SKM-1 treated with dmso at 0.1 percent for 144 hours (cell line): ENCODE measurements at regions not wholly inside any gene's neighbourhood (a gene's known extent, or its start where the extent isn't known, plus 50 kb on each side); places are given as distances from the start of the nearest gene placed in this dataset.

ENCODE experiments used
- DNase-seq: peaks from one replicate; lab custom pipeline; 2025; ENCODE audit not compliant: unreplicated experiment; lab: John Stamatoyannopoulos, UW

DNA sequence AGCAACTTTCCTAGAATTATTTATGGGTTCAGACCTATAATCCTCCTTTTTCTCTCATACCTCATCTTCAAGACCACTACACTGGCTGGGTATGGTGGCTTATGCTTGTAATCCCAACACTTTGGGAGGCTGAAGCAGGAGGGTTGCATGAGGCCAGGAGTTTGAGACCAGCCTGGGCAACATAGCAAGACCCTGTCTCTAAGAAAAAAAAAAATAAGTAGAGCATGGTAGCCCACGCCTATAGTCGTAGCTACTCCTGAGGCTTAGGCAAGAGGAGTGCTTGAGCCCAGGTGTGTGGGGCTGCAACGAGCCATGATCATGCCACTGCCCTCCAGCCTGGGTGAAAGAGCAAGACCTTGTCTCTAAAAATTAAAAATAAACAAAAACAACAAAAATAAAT is 832.4 kb downstream of the PCDH18 start:
- DNase-seq, result no peak

DNA sequence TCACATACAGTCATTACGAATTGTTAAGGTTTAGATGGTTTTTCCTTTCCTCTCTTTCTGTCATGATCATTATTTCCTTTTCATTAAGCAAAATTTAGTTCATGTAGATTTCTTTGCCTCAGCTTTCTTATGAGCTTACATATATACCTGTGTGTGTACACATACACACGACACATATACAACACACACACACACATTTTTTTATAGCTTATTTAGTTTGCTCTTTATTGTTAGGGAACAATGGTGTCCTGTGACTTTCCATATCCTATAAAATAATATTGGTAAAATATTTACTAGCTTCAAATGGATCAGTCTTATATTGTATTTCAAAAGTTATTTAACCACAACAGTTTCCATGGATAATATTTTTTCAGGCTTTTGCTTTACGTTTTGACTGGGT is 840.7 kb downstream of the PCDH18 start:
- DNase-seq, result no peak

DNA sequence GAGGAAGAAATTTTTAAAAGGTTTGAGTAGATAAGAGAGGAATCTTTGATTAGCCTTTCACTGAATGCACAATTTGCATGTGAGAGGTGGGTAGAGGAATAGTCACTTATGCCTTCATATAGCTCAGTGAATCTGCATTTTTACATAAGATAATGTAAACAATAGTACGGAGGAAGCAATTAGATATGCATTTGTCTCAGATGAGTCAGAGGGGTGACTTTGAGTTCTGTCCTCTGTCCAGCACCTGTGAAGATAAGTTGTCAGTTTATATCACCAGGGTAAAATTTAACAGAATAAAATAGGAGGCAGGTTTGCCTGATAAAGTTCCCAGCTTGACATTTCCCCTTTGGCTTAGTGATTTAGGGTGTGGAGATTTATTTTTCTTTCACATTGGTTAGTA is 841.9 kb downstream of the PCDH18 start:
- DNase-seq, result no peak

DNA sequence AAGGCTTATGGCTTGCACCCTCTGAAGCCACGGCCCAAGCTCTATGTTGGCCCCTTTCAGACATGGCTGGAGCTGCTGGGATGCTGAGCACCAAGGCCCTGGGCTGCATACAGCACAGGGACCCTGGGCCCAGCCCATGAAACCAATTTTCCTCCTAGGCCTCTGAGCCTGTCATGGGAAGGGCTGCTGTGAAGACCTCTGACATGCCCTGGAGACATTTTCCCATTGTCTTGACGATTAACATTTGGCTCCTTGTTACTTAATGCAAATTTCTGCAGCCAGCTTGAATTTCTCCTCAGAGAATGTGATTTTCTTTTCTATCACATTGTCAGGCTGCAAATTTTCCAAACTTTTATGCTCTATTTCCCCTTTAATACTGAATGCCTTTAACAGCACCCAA is 844.7 kb downstream of the PCDH18 start:
- no peak for DNase-seq

DNA sequence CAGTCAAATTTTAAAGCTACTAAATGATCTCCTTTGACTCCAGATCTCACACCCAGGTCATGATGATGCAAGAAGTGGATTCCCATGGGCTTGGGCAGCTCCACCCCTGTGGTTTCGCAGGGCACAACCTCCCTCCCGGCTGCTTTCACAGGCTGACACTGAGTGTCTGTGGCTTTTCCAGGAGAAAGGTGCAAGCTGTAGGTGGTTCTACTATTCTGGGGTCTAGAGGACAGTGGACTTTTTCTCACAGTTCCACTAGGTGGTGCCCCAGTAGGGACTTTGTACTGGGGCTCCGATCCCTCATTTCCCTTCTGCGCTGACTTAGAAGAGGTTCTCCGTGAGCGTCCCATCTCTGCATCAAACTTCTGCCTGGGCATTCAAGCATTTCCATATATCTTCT is 845.2 kb downstream of the PCDH18 start:
- DNase-seq, result no peak

DNA sequence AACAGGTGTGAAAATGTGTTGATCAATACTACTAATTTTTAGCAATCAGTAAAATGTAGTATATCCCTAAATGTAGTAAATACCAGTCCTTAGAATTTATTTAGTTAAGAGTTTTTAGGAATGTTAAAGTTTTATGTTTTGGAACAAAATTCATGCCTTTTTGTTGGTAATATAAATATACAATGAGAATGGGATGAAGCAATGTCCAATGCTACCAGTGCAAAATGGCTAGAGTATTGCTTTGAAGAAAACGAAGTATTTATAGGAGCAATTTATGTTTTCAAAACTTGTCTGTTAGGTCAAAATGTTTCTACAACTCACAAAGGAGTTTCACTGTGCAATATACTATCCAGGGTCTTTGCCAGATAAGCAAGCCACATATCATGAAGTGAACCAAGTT is 851.5 kb downstream of the PCDH18 start:
- DNase-seq, result no peak

DNA sequence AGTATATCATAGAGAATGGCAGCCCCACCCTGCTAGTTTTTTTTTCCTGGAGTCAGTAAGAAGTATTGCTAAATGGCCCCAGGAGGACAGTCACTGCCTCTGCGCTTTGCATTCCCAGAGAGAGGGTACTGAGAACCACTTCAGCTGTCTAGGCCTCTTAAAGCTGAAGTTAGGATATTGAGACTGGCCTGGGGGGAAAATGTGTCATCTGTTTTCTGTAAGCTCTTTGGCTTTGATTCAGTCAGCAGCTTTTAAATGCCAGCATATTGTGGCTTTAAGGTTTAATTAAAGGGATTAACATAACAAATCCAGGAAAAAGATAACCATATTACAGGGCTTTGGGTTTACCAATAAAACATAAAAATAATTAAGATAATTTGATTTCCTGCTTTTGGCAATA is 852.0 kb downstream of the PCDH18 start:
- no peak for DNase-seq

DNA sequence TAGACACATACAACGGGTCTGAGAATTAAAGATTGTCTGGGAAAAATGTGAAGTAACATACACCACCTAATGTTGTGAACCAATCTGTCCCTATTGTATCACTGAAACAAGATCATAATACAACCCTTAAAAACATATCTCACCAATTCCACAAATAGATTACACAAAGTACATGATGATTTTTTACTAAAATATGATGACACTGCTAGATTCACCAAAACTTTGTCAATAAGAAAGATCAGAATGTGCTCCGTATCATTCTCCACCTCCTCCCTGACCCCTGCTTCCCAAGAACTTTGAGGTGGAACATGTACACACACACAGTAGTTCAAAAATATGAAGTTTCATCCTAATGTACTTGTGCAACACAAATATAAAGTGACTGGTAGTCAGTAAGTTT is 862.0 kb downstream of the PCDH18 start:
- DNase-seq, result no peak

DNA sequence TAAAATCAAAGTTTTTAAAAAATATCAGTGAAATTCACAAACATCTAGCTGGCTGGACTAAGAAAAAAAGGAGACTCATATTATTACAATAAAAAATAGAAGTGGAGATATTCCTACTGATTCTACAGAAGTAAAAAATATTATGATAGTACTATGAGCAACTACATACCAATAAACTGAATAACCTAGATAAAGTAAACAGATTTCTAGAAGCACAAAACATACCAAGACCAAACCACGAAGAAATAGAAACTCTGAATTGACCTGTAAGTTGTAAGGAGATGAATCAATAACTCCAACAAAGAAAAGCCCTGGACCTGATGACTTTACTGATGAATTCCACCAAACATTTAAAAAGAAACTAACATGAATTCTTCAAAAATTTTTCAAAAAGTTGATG is 867.3 kb downstream of the PCDH18 start:
- no peak for DNase-seq

DNA sequence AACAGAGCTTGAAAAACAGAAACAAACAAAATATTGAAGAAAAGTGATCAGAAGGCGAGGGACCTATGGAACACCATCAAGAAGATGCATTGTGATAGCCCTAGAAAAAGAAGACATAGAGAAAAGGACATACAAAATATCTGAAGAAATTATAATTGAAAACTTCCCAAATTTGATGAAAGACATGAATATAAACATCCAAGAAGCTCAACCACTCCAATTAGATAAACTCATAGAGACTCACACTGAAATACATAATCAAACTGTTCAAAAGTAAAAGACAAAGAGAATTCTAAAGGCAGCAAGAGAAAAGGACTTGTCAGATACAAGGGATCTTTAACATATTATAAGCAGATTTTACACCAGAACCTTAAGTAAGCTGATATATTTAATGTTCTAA is 869.8 kb downstream of the PCDH18 start:
- no peak for DNase-seq

DNA sequence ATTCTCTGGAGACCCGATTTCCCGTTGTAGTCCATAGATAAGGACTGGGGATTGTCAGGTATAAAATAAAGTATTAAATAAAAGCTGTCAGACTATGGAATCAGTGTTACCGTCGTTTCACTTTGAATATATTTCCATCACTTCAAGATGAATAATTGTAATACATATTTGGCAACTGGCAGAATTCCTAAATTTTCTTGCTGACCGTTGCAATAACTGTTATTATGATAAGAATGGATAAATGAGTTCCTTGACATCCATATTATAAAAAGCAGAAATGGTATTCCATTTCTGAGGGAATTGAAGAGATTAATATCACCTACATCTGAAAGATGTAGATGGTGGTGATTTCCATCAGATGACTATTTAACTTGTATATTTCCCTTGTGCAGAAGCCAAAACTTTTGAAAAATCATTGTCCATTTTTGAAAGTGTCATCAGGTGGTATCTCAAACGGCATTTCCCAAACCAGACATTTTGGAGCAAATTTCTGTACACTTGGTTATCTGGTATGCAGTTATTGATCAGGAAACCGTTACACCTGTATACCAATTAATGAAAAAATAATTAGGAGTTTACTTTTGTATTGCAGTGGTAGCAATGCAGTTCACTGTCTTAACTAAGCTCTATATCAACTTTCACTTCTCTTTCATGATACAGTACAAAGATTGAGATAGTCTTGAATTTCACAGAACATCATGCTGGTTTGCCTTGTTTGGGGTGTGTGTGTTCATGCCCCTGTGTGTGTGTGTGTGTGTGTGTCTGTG is 878.5 kb downstream of the PCDH18 start:
- DNase-seq, result no peak

DNA sequence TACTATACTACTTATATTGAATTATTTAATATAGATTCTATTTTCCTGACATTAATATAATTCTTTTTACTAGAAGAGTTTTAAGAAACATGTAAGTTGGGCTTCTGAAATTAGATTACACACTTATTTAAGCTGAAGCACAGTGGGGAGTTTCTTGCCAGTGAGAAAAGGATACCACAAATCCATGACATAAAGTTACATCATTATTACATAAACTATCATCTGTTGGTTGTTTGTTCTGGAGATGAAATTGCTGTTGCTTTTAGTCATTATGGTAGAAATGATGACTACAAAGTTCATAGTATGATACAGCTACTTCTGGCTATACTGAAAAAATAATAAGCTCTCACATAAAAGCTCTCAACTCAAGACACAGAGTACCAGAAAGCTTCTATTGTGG is 880.4 kb downstream of the PCDH18 start:
- no peak for DNase-seq

DNA sequence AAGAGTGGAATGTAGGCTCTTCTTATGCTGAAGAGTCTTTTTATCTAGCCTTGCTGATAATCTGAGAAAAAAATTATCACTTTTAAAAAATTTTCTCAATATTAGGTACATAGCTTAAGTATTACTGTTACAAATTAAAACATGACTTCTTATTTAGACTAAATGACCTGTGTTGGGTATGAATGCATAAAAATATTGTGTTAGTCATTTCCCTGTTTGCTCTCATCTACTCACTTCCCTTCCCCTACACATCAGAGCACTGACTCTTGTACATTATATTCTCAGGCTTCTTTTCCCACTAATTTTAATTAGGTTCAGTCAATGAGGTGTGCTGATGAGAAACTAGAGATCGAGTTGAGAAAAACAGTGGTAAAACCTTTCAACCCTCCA is 881.0 kb downstream of the PCDH18 start:
- no peak for DNase-seq

DNA sequence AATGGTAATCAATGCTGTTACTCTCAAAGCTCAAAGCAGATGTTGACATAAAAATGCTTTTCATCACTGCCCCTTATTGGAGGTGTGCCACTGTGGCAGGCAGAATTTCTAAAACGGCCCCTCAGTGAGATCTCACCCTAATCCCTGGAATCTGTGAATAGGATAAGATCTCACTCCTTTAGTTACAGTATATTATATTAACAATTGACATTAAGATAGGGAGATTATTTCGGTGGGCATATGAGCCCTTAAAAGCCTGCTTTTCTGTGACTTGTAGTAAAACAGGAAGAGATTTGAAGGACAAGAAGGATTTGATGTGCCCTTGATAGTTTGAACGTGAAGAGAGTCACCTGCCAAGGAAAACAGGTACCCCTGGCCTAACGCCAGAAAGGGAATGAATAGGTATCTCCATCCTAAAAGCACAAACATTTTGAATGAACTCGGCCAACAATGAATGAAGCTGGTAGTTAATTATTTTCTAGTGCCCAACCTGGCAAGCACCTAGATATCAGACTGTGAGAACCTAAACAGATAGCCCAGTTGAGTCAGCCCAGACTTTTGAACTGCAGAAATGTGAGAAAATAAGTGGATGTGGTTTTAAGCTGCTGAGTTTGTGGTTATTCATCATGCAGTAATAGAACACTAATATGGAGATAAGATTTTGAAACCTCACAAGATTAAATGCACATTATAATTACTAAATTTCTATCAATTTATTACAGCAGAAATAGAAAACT is 881.6 kb downstream of the PCDH18 start:
- no peak for DNase-seq

DNA sequence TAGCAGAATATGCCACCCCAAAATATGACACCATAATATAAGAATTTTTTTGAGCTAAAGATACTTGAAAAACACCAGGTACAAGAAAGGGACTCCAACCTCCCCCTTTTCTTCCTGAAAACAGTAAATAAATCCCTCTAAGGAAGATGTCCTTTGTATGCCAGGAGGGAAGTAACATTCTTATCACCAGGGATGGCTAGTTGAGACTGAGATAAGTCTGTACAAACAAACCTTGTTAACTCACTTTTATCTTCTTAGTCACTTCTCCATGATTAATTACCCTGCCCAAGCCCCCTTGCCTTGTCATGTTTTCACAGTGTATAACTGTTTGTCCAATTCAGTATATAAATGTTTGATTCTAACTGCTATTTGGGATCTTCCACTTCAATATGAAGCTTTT is 888.0 kb downstream of the PCDH18 start:
- DNase-seq, result no peak

DNA sequence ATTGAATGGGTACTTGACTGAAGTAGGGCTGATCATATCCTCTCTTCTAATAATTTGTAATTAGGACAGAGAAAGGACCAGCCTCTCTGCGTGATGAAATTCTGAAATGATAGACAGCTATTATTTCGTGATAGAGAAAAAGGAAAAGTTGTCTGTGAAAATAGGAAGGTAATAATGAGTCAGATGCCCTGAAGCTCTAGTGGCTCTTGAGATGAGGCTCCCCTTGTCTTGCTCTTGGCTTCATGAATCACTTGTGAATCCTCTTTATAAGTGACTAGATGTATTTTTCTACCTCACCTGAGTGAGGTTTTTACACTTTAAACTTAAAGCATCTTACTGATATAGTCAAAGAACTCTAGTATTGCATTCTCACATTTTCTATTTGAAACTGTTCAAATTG is 888.9 kb downstream of the PCDH18 start:
- DNase-seq, result no peak

DNA sequence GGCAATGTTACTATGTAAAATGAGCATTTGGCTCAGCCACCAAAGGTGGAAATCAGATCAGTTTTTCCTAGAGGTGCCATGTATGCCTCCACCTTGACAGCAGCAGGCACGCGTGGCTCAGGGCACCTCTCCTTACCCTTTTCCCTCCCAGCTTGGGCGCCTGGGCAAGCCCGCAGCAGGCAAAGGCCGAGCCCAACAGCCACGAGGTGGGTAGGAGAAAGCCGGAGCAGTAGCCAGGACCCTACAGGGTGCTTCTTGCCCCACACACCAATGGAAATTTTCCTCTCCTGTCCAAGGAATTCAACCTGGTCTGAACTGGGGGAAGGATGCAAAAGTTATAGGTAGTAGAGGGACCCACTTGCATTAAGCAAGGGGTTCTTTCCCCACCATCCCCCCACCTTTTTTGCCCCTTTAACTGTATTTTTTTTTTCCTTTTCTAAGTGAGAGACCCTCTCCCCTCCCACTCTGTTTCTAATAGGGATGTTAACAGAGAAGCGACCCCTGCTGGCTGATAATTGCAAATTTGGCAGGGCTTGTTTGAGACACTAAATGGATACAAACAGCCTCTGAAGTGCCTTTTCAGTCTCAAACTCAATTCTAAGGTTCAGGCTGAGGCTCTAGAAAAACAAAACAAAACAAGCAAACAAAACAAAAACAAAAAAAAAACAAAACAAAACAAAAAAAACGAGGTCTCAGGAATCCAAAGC is 895.1 kb downstream of the PCDH18 start:
- DNase-seq, result no peak

DNA sequence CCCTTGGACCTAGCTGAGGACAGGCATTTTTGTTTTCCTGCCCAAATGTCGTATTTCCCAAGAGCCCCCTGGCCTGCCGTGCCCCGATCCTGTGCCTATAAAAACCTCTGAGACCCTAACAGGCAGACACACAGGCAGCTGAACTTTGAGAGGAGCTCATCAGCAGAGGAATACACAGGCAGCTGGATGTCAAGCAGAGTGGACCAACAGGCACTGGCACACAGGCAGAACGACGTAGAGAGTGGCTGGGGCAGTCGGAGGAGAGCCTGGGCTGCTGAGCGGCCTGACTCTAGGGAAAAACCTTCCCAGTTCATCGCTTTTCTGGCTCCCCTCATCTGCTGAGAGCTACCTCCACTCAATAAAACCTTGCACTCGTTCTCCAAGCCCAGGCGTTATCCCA is 896.1 kb downstream of the PCDH18 start:
- no peak for DNase-seq

DNA sequence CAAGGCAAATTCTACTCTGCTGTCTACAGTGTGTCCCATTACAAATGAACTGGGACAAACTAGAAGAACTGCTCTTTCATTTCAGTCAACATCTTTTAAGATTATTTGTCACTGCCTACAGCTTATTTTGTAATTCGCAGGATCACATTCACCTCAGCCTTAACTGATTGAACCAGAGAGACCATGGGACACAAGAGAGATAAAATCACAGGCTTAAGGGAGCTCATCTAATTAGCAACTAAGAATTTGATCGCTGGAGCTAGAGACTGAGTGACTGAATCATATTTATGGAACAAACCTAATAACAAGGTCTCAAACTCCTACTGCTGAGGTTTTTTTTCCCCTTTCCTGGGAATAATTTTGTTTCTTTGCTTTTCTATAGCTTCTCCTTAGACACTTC is 898.2 kb downstream of the PCDH18 start:
- no peak for DNase-seq

DNA sequence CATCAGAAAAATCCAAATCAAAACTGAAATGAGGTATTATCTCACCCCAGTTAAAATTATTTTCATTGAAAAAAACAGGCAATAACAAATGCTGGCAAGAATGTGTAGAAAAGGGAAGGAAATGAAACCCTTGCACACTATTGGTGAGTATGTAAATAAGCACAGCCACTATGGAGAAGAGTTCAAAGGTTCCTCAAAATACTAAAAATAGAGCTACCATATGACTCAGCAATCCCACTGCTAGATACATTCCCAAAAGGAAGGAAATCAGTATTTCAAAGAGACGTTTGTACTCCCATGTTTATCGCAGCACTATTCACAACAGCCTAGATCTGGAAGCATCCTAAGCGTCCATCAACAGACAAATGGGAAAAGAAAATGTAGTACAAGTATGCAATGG is 932.4 kb downstream of the PCDH18 start:
- no peak for DNase-seq

DNA sequence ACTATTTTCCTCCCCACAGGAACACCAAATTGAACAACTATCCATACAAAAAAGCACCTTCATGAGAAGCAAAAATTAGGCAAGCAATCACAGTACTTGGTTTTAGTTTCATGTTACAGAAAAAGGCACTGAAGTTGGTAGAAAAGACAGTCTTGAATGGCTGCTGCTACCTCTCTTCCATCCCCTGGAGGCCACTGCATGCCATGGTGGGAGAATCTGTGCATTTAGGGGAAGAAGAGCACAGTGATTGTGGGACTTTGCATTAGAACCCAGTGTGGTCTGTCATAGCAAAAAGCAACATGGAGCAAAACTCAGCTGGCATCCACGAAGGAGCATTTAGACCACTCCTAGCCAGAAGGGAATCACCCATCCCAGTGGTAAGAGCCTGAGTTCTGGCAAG is 941.9 kb downstream of the PCDH18 start:
- no peak for DNase-seq

DNA sequence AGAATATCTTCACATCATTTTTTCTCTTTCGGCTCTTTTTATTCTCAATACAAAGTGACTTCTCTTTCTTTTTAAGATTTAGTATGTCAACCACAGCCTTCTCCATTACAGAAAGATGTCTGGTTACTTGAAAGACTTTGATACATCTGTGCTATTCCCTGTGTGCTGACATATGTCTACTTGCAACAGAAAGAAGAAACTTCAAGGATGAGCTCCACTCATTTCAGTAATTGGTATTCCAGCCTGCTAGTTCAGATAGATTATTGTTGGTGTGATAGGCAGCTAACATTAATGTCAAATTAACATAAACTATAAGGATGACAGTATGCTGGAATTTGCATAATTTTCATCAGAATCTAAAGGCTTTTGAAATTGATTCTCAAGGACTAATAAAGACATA is 948.7 kb downstream of the PCDH18 start:
- no peak for DNase-seq
